HCT116 (cell line): ENCODE measurements at regions not wholly inside any gene's neighbourhood (a gene's known extent, or its start where the extent isn't known, plus 50 kb on each side); places are given as distances from the start of the nearest gene placed in this dataset.

ENCODE experiments used
- ATAC-seq: fragments of 200-7000 bp; cut with Tn5 transposase; 2 replicates; pipeline ENCODE4 v1.9.1; 2020; ENCODE audit warnings: mild to moderate bottlenecking, moderate library complexity
- BruUV-seq: library from RNA; stranded (reverse); fragments of 400-500 nt; replicated peaks from 2 replicates; lab custom pipeline; 2021; lab: Mats Ljungman, UMichigan
- CTCF ChIA-PET: fragments of 300-600 bp; sonication (Branson Sonifier 250); formaldehyde crosslinking; loops from one replicate; lab custom pipeline; 2021; ENCODE audit warnings: antibody characterized with exemption; lab: Charles Lee
- POLR2A ChIA-PET: fragments of 300-600, 350-600 bp; sonication (Branson Sonifier 250); formaldehyde crosslinking; loops from one replicate; lab custom pipeline; 2021; ENCODE audit warnings: antibody characterized with exemption; lab: Charles Lee
- RAD21 ChIA-PET, 2 experiments: fragments of 300-600 bp; sonication (Branson Sonifier 250); formaldehyde crosslinking; loops; one replicate each; lab custom pipeline; 2023; ENCODE audit warnings: low total read pairs in 2 of 2; ENCODE audit not compliant: uncharacterized antibody in 2 of 2, unreplicated experiment in 2 of 2, low non-redundant PET in 1 of 2; lab: Charles Lee
- DNase-seq: peaks from one replicate; pipeline ENCODE4 v3.0.0-alpha.2; 2010; ENCODE audit warnings: low read depth, low spot score
- H2AFZ ChIP-seq: fragments of 200-600 bp; shearing (Covaris generic), sonication (generic); 2 replicates; pipeline ENCODE4 v1.6.1; 2017; ENCODE audit warnings: low read depth, mixed run types, mixed read lengths, antibody characterized with exemption, low read length; ENCODE audit not compliant: poor library complexity, severe bottlenecking
- H3K27ac ChIP-seq: 2 replicates; pipeline ENCODE4 v1.5.1; 2012; ENCODE audit warnings: low read depth, low read length
- H3K27me3 ChIP-seq: fragments of 200-600 bp; sonication (generic); 2 replicates; pipeline ENCODE4 v1.6.1; 2016; ENCODE audit warnings: mixed run types, low read length, mixed read lengths; ENCODE audit not compliant: insufficient read depth
- H3K36me3 ChIP-seq, 2 experiments: fragments of 200-500 bp in 1 of 2; fragments of 200-600 bp in 1 of 2; sonication (Bioruptor generic) in 1 of 2; sonication (generic) in 1 of 2; 2 replicates each; pipeline versions ENCODE4 v1.5.1 to v1.6.1; 2014 to 2016; ENCODE audit warnings: low read length in 2 of 2, inconsistent platforms in 1 of 2, mixed read lengths in 1 of 2, mixed run types in 1 of 2; ENCODE audit not compliant: insufficient read depth in 2 of 2, control insufficient read depth in 1 of 2
- H3K4me1 ChIP-seq, 2 experiments: fragments of 200-600 bp in 1 of 2; sonication (generic) in 1 of 2; 2 replicates each; pipeline versions ENCODE4 v1.5.1 to v1.6.1; 2012 to 2017; ENCODE audit warnings: low read length in 2 of 2, inconsistent platforms in 1 of 2, mild to moderate bottlenecking in 1 of 2, mixed read lengths in 1 of 2, mixed run types in 1 of 2, moderate library complexity in 1 of 2; ENCODE audit not compliant: insufficient read depth in 2 of 2, control insufficient read depth in 1 of 2
- H3K4me2 ChIP-seq: fragments of 200-600 bp; sonication (generic); 2 replicates; pipeline ENCODE4 v1.6.1; 2017; ENCODE audit warnings: mixed run types, low read length, mixed read lengths
- H3K4me3 ChIP-seq, 2 experiments: fragments of 200-600 bp in 1 of 2; sonication (generic) in 1 of 2; replicated peaks in 1 of 2; 2 replicates each; pipeline ENCODE4 v1.5.1; 2011 to 2016; ENCODE audit warnings: low read length in 2 of 2, control low read depth in 1 of 2, low read depth in 1 of 2, mild to moderate bottlenecking in 1 of 2, mixed read lengths in 1 of 2, mixed run types in 1 of 2
- H3K79me2 ChIP-seq: fragments of 200-600 bp; sonication (generic); 2 replicates; pipeline ENCODE4 v1.6.1; 2017; ENCODE audit warnings: mild to moderate bottlenecking, mixed run types, low read length, moderate library complexity, mixed read lengths; ENCODE audit not compliant: insufficient read depth
- H3K9ac ChIP-seq: fragments of 200-600 bp; sonication (generic); 2 replicates; pipeline ENCODE4 v1.6.1; 2016; ENCODE audit warnings: low read length, mixed read lengths
- H3K9me2 ChIP-seq: fragments of 200-600 bp; sonication (generic), shearing (Covaris generic); 2 replicates; pipeline ENCODE4 v1.6.1; 2017; ENCODE audit warnings: mixed run types, mild to moderate bottlenecking, moderate library complexity; ENCODE audit not compliant: insufficient read depth
- H3K9me3 ChIP-seq, 2 experiments: fragments of 200-500 bp in 1 of 2; fragments of 200-600 bp in 1 of 2; sonication (Bioruptor generic) in 1 of 2; sonication (generic) in 1 of 2; 2 replicates each; pipeline ENCODE4 v1.6.1; 2014 to 2017; ENCODE audit warnings: low read length in 2 of 2, mixed read lengths in 2 of 2, inconsistent platforms in 1 of 2, low read depth in 1 of 2, mild to moderate bottlenecking in 1 of 2, mixed run types in 1 of 2, moderate library complexity in 1 of 2; ENCODE audit not compliant: control insufficient read depth in 1 of 2, insufficient read depth in 1 of 2
- H4K20me1 ChIP-seq: fragments of 200-600 bp; sonication (generic), shearing (Covaris generic); 2 replicates; pipeline ENCODE4 v1.6.1; 2017; ENCODE audit warnings: mixed run types, mild to moderate bottlenecking, moderate library complexity; ENCODE audit not compliant: insufficient read depth
- ATF3 ChIP-seq: IDR thresholded peaks from 2 replicates; pipeline ENCODE4 v1.6.1; 2012
- CTCF ChIP-seq, 3 experiments: fragments of 200-600 bp in 1 of 3; sonication (generic) in 1 of 3; IDR thresholded peaks in 2 of 3; conservative IDR thresholded peaks in 1 of 3; 2 replicates each; pipeline ENCODE4 v1.5.1; 2012 to 2017; ENCODE audit warnings: low read depth in 2 of 3, low read length in 2 of 3, antibody characterized with exemption in 1 of 3, borderline replicate concordance in 1 of 3, control low read depth in 1 of 3, mild to moderate bottlenecking in 1 of 3, mixed read lengths in 1 of 3, mixed run types in 1 of 3, moderate library complexity in 1 of 3; ENCODE audit not compliant: insufficient read depth in 1 of 3
- EZH2 ChIP-seq: fragments of 200-600 bp; sonication (generic); IDR thresholded peaks from 2 replicates; pipeline ENCODE4 v1.6.1; 2017; ENCODE audit warnings: antibody characterized with exemption, mixed run types
- JUND ChIP-seq: IDR thresholded peaks from 2 replicates; pipeline ENCODE4 v1.6.1; 2012
- POLR2A ChIP-seq: IDR thresholded peaks from 2 replicates; pipeline ENCODE4 v1.7.0; 2011; ENCODE audit warnings: borderline replicate concordance; ENCODE audit not compliant: insufficient read depth, insufficient read length; ENCODE audit errors: extremely low read depth
- REST ChIP-seq: IDR thresholded peaks from 2 replicates; pipeline ENCODE4 v1.6.1; 2012; ENCODE audit warnings: low read depth
- SIN3A ChIP-seq: IDR thresholded peaks from 2 replicates; pipeline ENCODE4 v1.6.1; 2012; ENCODE audit warnings: low read depth
- SP1 ChIP-seq: IDR thresholded peaks from 2 replicates; pipeline ENCODE4 v1.6.1; 2012; ENCODE audit warnings: low read depth
- SRF ChIP-seq: IDR thresholded peaks from 2 replicates; pipeline ENCODE4 v1.6.1; 2012; ENCODE audit warnings: low read depth
- YY1 ChIP-seq: IDR thresholded peaks from 2 replicates; pipeline ENCODE4 v1.6.1; 2011; ENCODE audit warnings: low read length, low read depth, moderate library complexity, mild to moderate bottlenecking; ENCODE audit not compliant: insufficient replicate concordance; ENCODE audit errors: extremely low read depth
- ZBTB33 ChIP-seq: IDR thresholded peaks from 2 replicates; pipeline ENCODE4 v1.6.1; 2011; ENCODE audit warnings: mild to moderate bottlenecking, low read length, moderate library complexity; ENCODE audit not compliant: insufficient replicate concordance; ENCODE audit errors: extremely low read depth
- ZNF274 ChIP-seq: fragments of 200-500 bp; sonication (Bioruptor generic); IDR thresholded peaks from 2 replicates; pipeline ENCODE4 v1.6.1; 2014; ENCODE audit warnings: mild to moderate bottlenecking, low read depth, low read length, inconsistent platforms
- intact Hi-C: fragments of 100-400 bp; cut with micrococcal nuclease; formaldehyde crosslinking; loops from 2 replicates; pipeline ENCODE4 v1.10.0; 2022

- TF ChIP-seq ZBTB33 (no peak), YY1 (no peak)
These were observed 184.0 kb upstream of the ACTBL2 start (continued) for GRCh38 chr5:57666582-57666981.

GRCh38 chr5:57665146-57665936 lies 182.7 kb upstream of the ACTBL2 start:
- intact Hi-C loops = no loop called here
- ATAC-seq (no peak), DNase-seq (no peak)
- no peak overlapping the region for H3K4me3 ChIP-seq
- H3K27ac ChIP-seq = no peak overlapping the region
- no peaks in the 10 kb centered on the region for H3K27me3 ChIP-seq
- no peak overlapping the region for H2AFZ ChIP-seq
- H3K9ac ChIP-seq = no peak overlapping the region
- no peaks in the 10 kb centered on the region for H3K9me3 ChIP-seq
- ChIA-PET CTCF (interaction anchor here (0.7 kb wide), 1 partner anchor 15 kb away, joined by 3 read pairs; no protein-coding TSS in a partner anchor), POLR2A (no interaction called here), RAD21 (no interaction called here)
- H3K4me1 ChIP-seq = no peaks in the 10 kb centered on the region
- H3K9me2 ChIP-seq = no peaks in the 10 kb centered on the region
- no peaks in the 10 kb centered on the region for H3K79me2 ChIP-seq
- TF ChIP-seq SIN3A = no peak
- TF ChIP-seq CTCF (IDR thresholded peaks at IDR 0.05 in 2 of 3, conservative IDR thresholded peaks at IDR 0.05 in 1 of 3; ENCODE audit: borderline replicate concordance in 1 of 3, insufficient read depth in 1 of 3, low read depth in 2 of 3, low read length in 2 of 3) = no peak
- TF ChIP-seq SP1 = no peak
- TF ChIP-seq EZH2 = no peak
- no peak for TF ChIP-seq REST
- no peak for TF ChIP-seq ATF3
- TF ChIP-seq POLR2A = no peak
- no peak for TF ChIP-seq JUND
- no peak for TF ChIP-seq SRF
- TF ChIP-seq ZNF274 = no peak
- no TSS peak for BruUV-seq
- no peak overlapping the region for H3K4me2 ChIP-seq
- no peaks in the 10 kb centered on the region for H4K20me1 ChIP-seq
- no peaks in the 10 kb centered on the region for H3K36me3 ChIP-seq
